ENCODE measurements at regions not wholly inside any gene's neighbourhood (a gene's known extent, or its start where the extent isn't known, plus 50 kb on each side); places are given as distances from the start of the nearest gene placed in this dataset.

DNA sequence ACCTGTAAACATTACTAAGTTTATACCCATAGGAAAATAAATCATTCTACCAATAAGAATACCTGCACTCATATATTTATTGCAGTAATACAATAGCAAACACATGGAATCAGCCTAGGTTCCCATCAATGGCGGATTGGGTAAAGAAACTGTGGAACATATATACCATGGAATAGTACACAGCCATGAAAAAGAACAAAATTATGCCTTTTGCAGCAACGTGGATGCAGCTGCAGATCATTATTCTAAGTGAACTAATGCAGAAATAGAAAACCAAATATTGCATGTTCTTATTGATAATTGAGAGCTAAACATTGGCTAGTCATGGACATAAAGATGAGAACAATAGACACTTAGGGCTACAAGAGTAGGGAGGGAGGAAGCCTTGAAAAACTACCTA lies 667.4 kb upstream of the WWC1 start:
- no peak for DNase-seq

DNA sequence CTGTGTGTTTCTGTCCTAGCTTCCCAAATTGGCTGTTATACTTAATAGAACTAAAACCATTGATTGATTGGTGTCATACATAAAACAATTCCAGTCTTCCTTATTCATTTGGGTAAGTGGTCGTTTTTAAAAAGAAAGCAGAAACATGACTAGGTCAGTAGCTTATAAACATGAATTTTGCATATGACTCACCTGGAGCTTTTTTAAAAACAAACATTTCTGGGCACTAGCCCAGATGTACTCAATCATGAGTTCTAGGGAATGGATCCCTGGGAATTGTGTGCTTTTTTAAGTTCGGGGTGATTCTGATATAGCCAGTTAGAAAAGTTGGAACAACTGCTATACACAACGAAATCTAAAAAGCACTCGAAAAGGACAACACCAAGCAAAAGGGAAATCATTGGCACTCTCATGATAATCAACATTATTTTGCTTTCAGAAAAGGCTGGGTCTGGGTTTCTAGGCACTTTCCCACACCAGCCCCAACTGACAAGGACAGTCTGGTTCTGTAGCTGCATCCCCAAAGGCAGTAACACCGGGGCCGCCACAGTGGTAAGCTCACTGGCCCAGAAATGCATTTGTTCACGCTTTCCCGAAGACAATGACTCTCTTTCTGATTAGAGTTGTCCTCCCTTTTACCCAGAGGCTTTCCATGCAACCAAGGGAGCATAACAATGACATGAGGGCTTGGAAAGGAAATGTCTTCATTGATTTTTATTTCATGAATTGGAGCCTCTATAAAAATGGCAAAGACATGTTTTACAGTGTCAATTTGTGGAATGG lies 664.9 kb upstream of the WWC1 start:
- DNase-seq = no peak

DNA sequence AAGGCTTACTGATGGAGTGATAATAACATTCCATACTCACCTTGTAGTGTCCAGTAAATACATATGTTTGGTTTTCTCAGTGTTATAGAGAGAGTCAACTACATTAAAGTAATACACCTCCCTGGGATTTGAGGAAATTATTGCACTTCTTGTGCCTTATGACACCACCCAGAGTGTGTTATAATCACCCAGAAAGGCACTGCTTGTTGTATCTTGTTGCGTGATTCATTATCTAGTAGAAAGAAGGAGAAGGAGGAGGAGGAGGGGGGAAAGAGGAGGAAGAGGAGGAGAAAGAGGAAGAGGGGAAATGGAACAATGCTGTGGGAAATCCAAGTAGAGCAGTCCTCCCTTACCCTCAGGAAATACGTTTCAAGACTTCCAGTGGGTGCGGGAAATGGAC lies 661.8 kb upstream of the WWC1 start:
- no peak for DNase-seq

DNA sequence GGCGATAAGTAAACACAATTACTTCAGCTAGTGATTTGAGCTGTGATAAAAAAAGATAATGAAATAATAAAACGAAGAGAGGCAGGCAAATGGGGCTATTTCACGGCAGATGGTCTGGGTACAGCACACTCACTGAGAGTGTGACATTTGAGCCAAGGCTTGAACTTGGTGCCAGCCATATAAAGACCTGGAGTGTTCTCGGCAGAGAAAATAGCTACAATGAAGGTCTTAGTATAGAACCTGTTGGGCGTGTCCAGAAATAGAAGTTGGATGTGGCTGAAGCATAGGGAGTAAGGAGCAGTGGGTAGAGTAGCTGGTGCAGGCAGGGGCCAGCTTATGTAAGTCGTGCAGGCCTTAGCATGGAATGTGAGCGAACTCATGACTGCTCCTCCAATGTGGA lies 660.3 kb upstream of the WWC1 start:
- DNase-seq = no peak

DNA sequence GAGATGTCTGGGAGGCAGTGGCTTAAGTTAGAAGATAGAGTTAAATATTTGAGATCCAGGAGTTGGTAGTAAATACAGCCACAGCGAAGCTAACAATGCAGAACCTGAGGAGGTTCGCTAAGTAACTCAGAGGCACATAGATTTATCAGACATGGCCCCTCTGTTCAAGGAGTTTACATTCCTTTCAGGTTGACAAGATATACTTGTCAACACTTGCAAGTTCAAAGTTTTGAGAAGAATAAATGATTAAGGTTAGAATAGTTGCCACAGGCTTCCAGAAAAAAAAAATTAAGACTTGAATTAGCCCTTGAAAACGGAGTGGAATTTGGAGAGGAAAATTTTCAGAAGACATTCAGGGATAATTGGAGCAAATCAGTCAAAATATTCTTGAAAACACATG lies 658.3 kb upstream of the WWC1 start:
- DNase-seq = no peak

DNA sequence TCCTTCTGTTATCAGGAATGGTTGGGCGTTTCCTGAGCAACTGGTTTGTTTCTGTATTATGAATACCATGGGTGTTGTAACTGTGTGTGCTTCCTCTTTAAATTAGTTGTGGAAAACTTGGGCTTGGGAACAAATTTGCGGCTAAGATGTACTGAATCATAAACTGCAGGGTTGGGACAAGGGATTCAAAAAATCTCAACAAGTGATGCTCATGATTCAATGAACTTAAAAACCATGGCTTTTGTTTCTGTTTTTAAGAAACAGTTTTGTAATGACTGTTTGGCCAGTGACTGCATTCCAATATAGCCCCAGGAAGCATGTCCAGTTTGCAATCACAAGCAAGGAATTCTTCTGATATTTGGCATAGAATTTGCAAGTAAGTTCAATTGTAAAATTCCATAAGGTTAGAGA lies 657.5 kb upstream of the WWC1 start:
- no peak for DNase-seq

DNA sequence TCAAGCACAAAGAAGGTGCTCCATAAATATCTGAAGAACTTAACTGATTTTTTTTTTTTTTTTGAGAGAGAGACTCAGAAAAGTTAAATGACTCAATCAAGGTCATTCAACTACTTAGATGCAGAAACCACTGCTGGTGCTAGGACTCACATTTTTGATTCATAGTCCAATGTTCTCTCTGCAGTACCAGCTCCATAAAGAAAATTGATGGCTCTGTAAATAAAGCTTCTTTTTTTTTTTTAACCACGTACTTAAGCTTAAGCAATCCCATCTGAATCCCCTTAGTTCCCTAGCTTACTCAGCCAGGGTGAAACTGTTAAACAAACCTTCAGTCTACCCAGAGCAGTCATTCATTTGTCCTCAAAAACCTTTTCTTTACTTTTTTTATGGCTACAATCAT lies 657.0 kb upstream of the WWC1 start:
- DNase-seq = no peak

DNA sequence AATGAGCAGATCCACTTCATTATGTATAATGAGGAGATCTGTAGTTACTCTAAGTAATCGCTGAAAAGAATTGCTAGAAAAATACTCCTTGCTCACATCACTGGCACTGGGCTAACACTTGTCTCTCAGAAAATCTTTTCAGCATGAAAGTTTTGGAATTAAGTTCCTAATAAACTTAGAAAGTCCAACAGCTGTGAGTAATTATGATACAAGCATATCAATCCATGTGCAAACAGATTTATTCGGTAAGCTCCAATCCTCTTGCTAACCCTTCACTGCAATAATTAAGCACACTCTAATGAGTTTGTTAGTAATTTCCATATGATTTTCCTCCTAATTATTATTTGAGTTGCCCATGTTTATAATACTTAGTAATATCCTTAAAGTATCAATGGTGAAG lies 652.6 kb upstream of the WWC1 start:
- no peak for DNase-seq

DNA sequence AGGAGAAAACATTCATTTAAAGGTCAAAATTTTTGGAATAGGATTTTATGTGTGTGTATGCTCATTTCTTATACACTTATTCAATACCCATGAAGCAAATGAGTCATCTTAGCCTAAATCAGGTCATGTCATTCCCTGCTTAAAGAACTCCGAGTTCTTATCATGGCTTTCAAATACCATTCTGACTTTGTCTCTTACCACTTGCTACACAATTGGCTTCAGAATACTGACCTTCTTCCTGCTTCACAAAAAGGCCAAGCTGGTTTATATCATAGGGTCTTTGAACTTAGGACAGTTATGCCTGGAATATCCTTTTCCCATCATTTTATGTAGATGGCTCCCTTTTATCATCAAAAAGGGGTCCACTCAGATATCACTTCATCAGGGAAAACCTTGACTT lies 652.2 kb upstream of the WWC1 start:
- no peak for DNase-seq

DNA sequence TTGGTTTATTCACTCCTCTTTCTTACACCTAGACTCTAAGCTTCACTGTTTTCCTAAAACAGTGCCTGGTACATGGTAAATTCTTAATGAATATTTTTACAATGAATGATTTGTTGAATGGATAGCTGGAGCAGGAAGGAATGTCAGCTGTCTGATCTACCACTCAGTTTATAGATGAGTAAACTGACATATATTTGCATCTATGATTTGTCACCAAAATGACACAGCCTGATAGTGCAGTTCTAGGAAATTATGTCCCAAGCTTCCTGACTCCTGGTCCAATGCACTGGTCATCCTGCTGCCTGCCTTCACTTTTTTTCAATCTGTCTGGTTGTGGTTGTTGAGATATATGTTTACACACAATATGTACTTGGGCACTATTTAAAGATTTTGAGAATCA lies 651.7 kb upstream of the WWC1 start:
- no peak for DNase-seq

DNA sequence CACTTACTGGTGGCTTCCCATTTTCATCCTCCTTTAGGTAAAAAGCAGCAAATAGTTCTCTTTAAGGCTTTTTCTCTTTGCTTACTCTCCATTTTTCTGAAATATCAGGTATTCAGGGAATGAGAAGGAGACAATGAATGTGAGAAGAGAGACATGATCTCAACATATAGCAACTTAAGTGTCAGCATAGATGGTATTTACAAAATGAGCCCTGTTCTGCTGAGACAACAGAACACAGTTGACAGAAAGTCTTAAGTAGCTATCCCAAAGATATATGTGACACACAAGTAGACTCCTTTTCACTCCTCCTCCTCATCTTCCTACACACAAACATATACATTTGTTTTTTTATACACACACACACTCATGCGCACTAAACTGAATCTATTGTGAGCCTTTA lies 649.3 kb upstream of the WWC1 start:
- DNase-seq = no peak

DNA sequence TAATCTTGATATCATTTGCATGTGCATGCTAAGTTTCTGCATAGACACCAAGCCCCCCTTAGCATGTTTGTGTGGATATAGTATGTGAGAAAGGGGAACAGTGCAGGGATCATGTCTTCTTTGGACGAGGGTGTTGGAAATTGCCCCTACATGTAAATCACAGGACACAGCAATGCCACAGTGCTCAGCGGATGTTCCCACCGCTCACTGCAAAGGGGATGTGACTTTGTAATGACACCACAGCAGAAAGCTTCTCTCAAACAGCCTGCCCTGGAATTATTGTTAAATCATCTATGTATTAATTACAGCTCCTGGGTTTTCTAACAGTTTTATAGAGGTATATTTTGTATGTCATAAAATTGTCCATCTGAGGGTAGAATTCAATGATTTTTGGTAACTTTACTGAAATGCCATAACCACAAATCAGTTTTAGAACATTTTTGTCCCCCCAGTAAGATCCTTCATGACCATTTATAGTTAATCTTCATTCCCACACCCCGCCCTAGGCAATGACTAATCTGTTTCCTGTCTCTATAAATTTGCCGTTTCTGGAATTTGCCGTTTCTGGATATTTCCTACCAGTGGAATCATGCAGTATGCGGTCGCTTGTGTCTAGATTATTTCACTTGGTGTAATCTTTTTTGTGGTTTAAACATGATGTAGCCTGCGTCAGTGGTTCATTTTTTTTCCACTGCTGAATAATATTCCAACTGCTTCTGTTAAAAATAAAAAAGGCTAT lies 648.5 kb upstream of the WWC1 start:
- DNase-seq = no peak

DNA sequence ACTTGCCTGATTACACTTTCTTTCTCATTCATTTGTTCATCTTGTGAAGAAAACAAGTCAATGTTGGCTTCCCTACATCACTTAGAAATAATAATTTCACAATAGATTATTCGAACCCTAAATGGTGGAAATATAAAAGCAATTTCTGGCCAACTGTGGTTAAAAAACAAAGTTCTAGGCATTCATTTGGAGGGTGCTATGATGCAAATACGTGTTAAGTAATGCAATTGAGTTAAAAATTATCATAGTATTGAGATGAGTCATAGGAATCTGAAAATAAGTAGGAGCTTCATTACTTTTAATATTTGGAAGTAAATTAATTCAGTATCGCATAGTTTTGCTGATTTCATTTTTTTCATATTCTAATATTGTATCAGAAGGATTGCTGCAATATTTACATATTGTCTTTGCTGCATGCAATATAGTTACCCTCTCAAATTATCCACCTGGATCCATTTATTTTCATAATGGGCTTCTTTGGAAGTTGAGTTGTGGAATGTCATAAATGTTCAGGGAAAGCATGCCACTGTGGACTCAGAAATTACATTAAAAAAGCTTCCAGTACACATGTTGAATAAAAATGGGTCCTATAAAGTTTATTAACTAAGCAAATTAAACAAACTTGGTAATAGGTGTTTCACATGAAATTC lies 647.7 kb upstream of the WWC1 start:
- DNase-seq = no peak

DNA sequence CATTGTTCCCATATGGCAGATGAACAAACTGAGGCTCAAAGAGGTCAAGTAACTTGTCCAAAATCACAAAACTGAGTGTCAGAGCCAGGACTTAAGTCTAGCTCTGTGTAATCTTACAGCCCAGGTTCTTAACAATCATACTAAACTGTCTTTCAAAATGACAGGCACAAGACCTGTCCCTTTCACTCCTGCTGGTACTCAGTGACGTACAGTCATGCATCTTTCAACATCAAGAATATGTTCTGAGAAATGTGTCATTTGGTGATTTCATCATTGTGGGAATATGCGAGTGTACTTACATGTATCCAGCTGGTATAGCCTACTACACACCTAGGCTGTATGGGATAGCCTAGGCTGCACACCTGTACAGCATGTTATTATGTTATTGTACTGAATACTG lies 646.8 kb upstream of the WWC1 start:
- no peak for DNase-seq

DNA sequence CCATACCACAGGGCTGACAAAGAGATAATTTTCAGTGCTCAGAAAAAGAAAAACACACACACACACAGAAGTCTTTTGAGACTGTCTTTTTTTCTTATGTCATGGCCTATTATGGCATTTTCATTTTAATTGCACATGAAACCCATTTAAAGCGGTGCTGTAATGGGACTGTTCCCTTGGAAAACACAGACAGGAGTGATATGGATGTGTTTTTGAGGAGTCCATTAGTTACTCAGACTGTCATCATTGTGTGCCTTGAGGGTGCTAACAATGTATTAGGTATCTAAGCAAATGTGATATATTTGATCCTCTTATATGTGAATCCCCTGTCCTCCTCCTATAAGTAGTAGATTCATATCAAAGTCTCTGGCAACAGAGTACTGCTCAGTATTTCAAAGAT lies 642.0 kb upstream of the WWC1 start:
- DNase-seq = no peak

DNA sequence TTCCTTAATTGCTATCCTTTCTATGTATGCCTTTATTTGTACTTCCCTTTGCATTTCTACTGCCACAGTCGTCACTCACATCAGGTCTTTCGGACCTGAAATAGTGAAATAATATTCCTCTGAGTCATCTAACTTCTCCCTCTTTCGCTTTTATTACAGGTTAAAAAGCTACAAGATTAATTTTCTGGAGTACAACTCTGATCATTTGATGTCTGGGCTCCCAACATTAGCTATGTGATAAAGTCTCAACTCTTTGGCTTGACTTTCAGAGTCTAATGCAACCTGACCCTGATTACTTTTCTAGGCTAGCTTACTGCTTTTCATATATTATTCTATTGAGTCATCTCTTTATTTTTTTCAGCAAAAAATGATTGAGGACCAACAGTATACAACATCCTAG lies 638.8 kb upstream of the WWC1 start:
- DNase-seq = no peak

DNA sequence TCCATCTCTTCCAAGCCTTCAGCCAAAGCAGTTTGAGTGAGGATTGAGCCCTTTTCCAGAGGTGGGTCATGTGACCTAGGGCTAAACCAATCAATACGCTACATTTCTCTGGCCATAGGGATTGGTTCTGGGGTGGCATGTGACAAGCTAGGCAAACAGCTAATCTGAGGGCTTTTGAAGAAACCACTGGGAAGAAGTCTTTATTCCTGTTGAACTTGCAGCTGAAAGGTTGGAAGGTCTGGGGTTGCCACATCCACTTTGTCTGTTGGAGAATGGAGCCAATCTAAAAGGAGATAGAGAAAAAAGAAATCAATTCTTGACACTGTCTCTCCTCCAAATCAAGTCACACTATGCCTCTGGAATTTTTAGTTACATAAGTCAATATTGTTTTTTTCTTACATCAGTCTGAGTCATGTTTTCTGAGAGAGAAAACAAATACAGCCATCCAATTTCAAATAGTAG lies 637.8 kb upstream of the WWC1 start:
- no peak for DNase-seq

DNA sequence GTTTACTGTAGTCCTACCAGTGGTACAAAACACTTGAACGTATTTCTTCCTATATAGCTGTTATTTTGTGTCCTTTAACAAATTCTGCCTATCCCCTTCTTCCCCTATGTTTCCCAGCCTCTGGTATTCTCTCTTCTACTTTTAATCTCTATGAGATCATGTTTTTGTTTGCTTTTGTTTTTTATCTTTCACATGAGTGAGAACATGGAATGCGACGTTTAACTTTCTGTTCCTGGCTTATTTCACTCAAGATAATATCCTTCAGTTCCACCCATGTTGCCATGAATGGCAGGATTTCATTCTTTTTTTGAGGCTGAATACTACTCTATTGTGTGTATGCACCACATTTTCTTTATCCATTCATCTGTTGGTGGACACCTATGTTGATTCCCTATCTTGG lies 634.4 kb upstream of the WWC1 start:
- DNase-seq = no peak

DNA sequence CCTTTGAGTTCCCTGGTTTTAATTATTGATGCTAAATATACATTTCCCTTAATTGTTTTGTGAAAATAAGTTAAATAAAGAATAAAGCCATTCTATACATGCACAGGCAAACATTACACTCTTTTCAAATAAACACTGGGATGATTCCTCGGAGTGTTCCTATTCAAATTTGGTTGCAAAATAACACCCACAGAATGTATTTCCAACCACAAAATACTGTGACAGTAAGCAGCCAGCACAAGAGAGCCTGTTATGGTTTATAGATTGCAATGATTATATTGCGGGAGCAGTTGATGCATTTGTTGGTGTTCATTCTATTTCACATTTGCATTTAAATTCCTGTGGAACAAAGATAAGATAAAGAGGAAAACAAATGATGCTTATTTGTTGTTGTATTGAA lies 632.6 kb upstream of the WWC1 start:
- DNase-seq = peak; percentile 44

DNA sequence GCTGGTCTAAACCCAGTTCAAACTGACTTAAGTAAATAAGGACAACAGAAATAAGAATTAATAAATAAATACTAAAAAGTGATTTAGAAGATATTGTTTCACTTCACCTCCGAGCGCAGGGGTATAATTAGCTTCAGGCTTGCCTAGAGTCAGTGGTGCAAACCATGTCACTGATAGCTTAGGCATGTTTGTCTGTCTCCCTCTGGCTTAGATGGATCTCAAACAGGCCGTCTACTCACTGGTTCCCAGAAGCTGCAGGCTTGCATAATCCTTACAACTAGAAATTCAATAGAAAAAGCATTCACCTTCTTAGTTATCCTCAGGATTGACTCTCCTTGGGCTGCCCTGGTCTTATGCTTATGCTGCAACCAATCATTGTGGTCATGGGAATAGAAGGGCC lies 629.8 kb upstream of the WWC1 start:
- no peak for DNase-seq

DNA sequence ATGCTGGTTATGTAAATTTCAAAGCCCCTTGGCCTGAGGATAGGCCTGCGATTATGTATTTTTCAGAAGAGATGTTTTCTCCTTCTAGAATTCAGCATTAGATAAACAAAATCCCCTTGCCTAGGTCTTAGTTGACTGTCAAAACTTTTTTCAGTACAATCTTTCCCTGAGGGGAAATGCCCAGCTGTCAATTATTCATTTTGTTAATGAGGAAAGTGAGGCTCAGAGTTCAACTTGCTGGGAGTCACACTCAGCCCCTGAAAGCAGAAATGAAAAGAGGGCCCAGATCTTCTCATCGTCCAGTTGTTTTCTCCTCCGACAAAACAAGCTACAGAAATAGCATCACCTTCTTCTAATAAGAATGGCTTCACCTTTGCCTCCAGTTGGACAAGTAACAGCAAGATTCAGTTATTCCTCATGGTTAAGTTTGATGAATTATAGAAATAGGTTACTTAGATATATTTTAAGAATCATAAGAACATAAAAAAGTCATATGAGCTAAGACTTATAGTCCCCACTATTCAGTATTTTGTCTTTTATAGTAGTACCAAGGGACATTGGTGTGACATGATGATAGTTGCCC lies 627.1 kb upstream of the WWC1 start:
- DNase-seq = no peak

DNA sequence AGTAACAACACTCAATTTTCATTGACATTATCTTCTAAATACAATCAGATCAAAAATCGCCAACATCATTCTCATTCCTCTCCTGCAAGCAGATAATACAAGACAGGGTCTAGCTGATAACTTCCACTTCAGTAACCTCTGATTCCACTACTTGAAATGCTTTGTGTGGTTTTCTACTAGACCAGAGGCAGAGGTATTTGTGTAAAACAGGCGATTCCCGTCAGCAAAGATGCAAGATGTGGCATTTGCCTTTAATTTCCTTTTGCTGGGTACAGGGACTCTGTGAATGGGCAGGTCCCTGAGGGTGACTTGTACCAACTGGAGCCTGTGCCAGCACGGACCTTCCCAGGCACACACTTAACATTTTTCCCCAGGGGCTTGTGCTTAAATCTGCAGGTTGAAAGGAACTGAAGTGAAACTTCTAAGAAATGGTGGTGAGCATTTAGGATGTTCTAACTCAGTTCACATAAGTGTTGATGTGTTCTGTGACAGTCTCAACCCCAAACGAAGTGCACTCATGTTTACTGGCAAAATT lies 625.5 kb upstream of the WWC1 start:
- DNase-seq = no peak

DNA sequence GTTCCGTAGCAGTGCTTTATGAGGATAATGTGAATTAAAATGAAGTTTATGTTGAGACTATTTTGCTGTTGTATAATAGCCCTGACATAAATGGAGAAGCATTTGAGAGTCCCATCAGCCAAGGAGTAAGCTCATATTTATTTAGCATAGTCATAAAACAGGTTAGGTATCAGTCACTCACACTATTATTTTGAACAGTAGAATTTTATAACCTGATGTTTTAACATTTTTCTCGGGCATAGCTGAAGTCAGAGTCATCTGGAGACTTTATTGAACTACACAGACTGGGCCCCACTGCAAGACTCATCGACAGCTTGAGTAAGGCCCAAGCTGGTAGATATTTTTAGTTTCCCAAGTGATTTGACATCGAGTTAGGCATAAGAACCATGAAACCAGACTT lies 620.3 kb upstream of the WWC1 start:
- no peak for DNase-seq

DNA sequence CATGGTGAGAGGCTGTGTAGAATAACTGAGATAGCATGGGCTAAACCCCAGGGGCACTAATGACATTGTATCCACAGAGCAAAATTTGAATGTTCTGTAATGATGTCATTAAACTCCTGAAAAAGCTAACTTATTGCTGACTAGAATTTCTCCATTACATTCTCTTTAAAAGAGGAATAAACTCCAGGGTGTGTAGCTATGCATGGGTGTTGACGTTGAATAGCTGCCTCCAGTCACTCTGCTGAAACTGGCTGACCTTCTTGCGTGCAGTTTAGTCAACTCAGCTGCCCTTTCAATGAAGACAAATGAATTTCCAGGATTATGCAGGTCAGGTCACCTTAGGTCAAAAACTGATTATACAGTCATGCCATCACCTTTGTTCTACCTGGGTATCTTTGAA lies 617.5 kb upstream of the WWC1 start:
- no peak for DNase-seq
